ENCODE measurements at regions not wholly inside any gene's neighbourhood (a gene's known extent, or its start where the extent isn't known, plus 50 kb on each side); places are given as distances from the start of the nearest gene placed in this dataset.
"Not testable (repeated sequence)": the region's sequence is repeated elsewhere in the genome, so short reads cannot be mapped to it uniquely, and the experiment has no call there.

GRCh38 chr7:121744877-121745276 is 128.1 kb upstream of the PTPRZ1 start:
- DNase-seq (ENCODE audit: low read depth in 2 of 2): no peak

- no peak for DNase-seq (ENCODE audit: low read depth in 2 of 2)
These were observed 128.6 kb upstream of the PTPRZ1 start for GRCh38 chr7:121744319-121744718.

GRCh38 chr7:121741896-121742295 is 131.1 kb upstream of the PTPRZ1 start:
- no peak for DNase-seq (ENCODE audit: low read depth in 2 of 2)

- no peak for DNase-seq (ENCODE audit: low read depth in 2 of 2)
These were observed 133.5 kb upstream of the PTPRZ1 start for GRCh38 chr7:121739465-121739864.

- no peak for DNase-seq (ENCODE audit: low read depth in 2 of 2)
These were observed 142.1 kb upstream of the PTPRZ1 start for GRCh38 chr7:121730869-121731268.

GRCh38 chr7:121714559-121715303 is 158.2 kb upstream of the PTPRZ1 start:
- DNase-seq (ENCODE audit: low read depth in 2 of 2): no peak

- not testable (repeated sequence) for DNase-seq (ENCODE audit: low read depth in 2 of 2)
These were observed 160.0 kb upstream of the PTPRZ1 start for GRCh38 chr7:121712961-121713360.

GRCh38 chr7:121697731-121698316 is 175.1 kb upstream of the PTPRZ1 start:
- no peak for DNase-seq (ENCODE audit: low read depth in 2 of 2)

GRCh38 chr7:121696954-121697353 is 176.0 kb upstream of the PTPRZ1 start:
- no peak for DNase-seq (ENCODE audit: low read depth in 2 of 2)

GRCh38 chr7:121689749-121690148 is 183.2 kb upstream of the PTPRZ1 start:
- no peak for DNase-seq (ENCODE audit: low read depth in 2 of 2)

- no peak for DNase-seq (ENCODE audit: low read depth in 2 of 2)
These were observed 191.3 kb upstream of the PTPRZ1 start for GRCh38 chr7:121681700-121682099.

- DNase-seq (ENCODE audit: low read depth in 2 of 2): no peak
These were observed 196.8 kb upstream of the PTPRZ1 start for GRCh38 chr7:121676168-121676567.

- not testable (repeated sequence) for DNase-seq (ENCODE audit: low read depth in 2 of 2)
These were observed 198.5 kb upstream of the PTPRZ1 start for GRCh38 chr7:121674455-121674854.

GRCh38 chr7:121669144-121669543 is 203.8 kb upstream of the PTPRZ1 start:
- no peak for DNase-seq (ENCODE audit: low read depth in 2 of 2)

- DNase-seq (ENCODE audit: low read depth in 2 of 2): no peak
These were observed 206.7 kb upstream of the PTPRZ1 start for GRCh38 chr7:121666306-121666705.

GRCh38 chr7:121643320-121643719 is 229.6 kb upstream of the PTPRZ1 start:
- no peak for DNase-seq (ENCODE audit: low read depth in 2 of 2)

- DNase-seq (ENCODE audit: low read depth in 2 of 2): no peak
These were observed 233.3 kb upstream of the PTPRZ1 start for GRCh38 chr7:121639705-121640104.

GRCh38 chr7:121638286-121638685 is 234.7 kb upstream of the PTPRZ1 start:
- no peak for DNase-seq (ENCODE audit: low read depth in 2 of 2)

GRCh38 chr7:121634356-121634755 is 238.2 kb upstream of the FAM3C start:
- no peak for DNase-seq (ENCODE audit: low read depth in 2 of 2)

GRCh38 chr7:121633186-121633585 is 237.1 kb upstream of the FAM3C start:
- DNase-seq (ENCODE audit: low read depth in 2 of 2): no peak

- DNase-seq (ENCODE audit: low read depth in 2 of 2): no peak
These were observed 228.8 kb upstream of the FAM3C start for GRCh38 chr7:121624958-121625357.

GRCh38 chr7:121623130-121623872 is 227.2 kb upstream of the FAM3C start:
- DNase-seq (ENCODE audit: low read depth in 2 of 2): no peak

GRCh38 chr7:121621937-121622336 is 225.8 kb upstream of the FAM3C start:
- DNase-seq (ENCODE audit: low read depth in 2 of 2): no peak
